Stimulated activated CD8-positive, alpha-beta memory T cell treated with anti-CD3 and anti-CD28 coated beads, Interleukin-12 subunit alpha, Interleukin-12 subunit beta, amount 100 ng/mL, for 1 hour (primary cell): ENCODE measurements at regions not wholly inside any gene's neighbourhood (a gene's known extent, or its start where the extent isn't known, plus 50 kb on each side); places are given as distances from the start of the nearest gene placed in this dataset.
"Not testable (repeated sequence)": the region's sequence is repeated elsewhere in the genome, so short reads cannot be mapped to it uniquely, and the experiment has no call there.

ENCODE experiments used
- DNase-seq: peaks from one replicate; pipeline ENCODE4 v3.0.0-alpha.2; 2020; ENCODE audit warnings: low read depth

GRCh38 chr5:36526537-36526936 is 79.9 kb upstream of the SLC1A3 start:
- DNase-seq: no peak

GRCh38 chr5:36528588-36528987 is 77.8 kb upstream of the SLC1A3 start:
- no peak for DNase-seq

GRCh38 chr5:36529142-36529541 is 77.3 kb upstream of the SLC1A3 start:
- DNase-seq: no peak

- DNase-seq: no peak
Observed at GRCh38 chr5:36530215-36530614, 76.2 kb upstream of the SLC1A3 start.

GRCh38 chr5:36531401-36531800 is 75.0 kb upstream of the SLC1A3 start:
- DNase-seq: no peak

GRCh38 chr5:36535378-36535777 is 71.0 kb upstream of the SLC1A3 start:
- no peak for DNase-seq

GRCh38 chr5:36535859-36536615 is 70.4 kb upstream of the SLC1A3 start:
- DNase-seq: no peak

- no peak for DNase-seq
Observed at GRCh38 chr5:36536616-36537005, 69.8 kb upstream of the SLC1A3 start.

GRCh38 chr5:36537724-36538123 is 68.7 kb upstream of the SLC1A3 start:
- DNase-seq: no peak

GRCh38 chr5:36552651-36553393 is 53.6 kb upstream of the SLC1A3 start:
- DNase-seq: no peak

- not testable (repeated sequence) for DNase-seq
Observed at GRCh38 chr5:36555035-36555434, 51.4 kb upstream of the SLC1A3 start.
